Transverse colon (tissue), 4 donors: ENCODE measurements at regions not wholly inside any gene's neighbourhood (a gene's known extent, or its start where the extent isn't known, plus 50 kb on each side); places are given as distances from the start of the nearest gene placed in this dataset.

ENCODE experiments used
- DNase-seq: peaks from one replicate; pipeline ENCODE4 v3.0.0-alpha.2; 2019
- H3K27ac ChIP-seq, 4 donors: fragments of 200-600 bp; sonication (generic); 2 replicates each; pipeline ENCODE4 v1.5.1; 2016 to 2018; ENCODE audit warnings: inconsistent platforms in 4 of 4
- H3K27me3 ChIP-seq: fragments of 200-600 bp; sonication (generic); 2 replicates; pipeline ENCODE4 v1.5.1; 2017; ENCODE audit warnings: inconsistent platforms
- H3K36me3 ChIP-seq, 4 donors: fragments of 200-600 bp; sonication (generic); 2 replicates each; pipeline ENCODE4 v1.5.1; 2017 to 2019; ENCODE audit warnings: inconsistent platforms in 4 of 4
- H3K4me1 ChIP-seq, 4 donors: fragments of 200-600 bp; sonication (generic); 2 replicates each; pipeline ENCODE4 v1.5.1; 2017 to 2020; ENCODE audit warnings: inconsistent platforms in 4 of 4
- H3K4me3 ChIP-seq, 4 donors: fragments of 200-600 bp; sonication (generic); 1 replicate in 1 of 4; 2 replicates in 3 of 4; pipeline versions ENCODE4 v1.5.1 to v1.6.1; 2017 to 2019; ENCODE audit warnings: inconsistent platforms in 4 of 4
- H3K9me3 ChIP-seq, 2 donors: fragments of 200-600 bp; sonication (generic); 2 replicates each; pipeline ENCODE4 v1.5.1; 2017 to 2019; ENCODE audit warnings: inconsistent platforms in 2 of 2
- EP300 ChIP-seq: sonication (generic); formaldehyde crosslinking; IDR thresholded peaks from one replicate; pipeline ENCODE4 v1.6.1; 2017; ENCODE audit warnings: antibody characterized with exemption, low read depth
- POLR2A ChIP-seq: fragments of 450-650 bp; IDR thresholded peaks from one replicate; pipeline ENCODE4 v1.6.1; 2016; ENCODE audit warnings: antibody characterized with exemption, mild to moderate bottlenecking, moderate library complexity
- POLR2AphosphoS5 ChIP-seq, 3 donors: sonication (generic); formaldehyde crosslinking; IDR thresholded peaks; one replicate each; pipeline ENCODE4 v1.6.1; 2016; ENCODE audit warnings: antibody characterized with exemption in 3 of 3
- WGBS, 2 donors: methylation state at CpG; one replicate each; pipeline ENCODE4 v1.1.5; 2018; ENCODE audit warnings: low coverage in 1 of 2; 5-methylcytosine and 5-hydroxymethylcytosine counted together
- in situ Hi-C, 4 donors: fragments of 200-750 bp; cut with MboI; loops; one replicate each; pipeline versions ENCODE4 v1.15.0 to v1.15.1; 2017; ENCODE audit warnings: low sequenced_read_pairs in 3 of 4, low pct_ligation_motif_present in 1 of 4, low pct_unique_long_range_greater_than_20kb in 1 of 4
- intact Hi-C: fragments of 100-400 bp; cut with DNase I; formaldehyde crosslinking; loops from one replicate; pipeline ENCODE4 v1.15.1; 2023; ENCODE audit warnings: low total_unique reads
- TF ChIP-seq, protein P1 (sequence below), 5 experiments: fragments of 200-600 bp in 3 of 5; fragments of 450-650 bp in 2 of 5; sonication (generic) in 3 of 5; IDR thresholded peaks; 1 replicate in 2 of 5; 2 replicates in 3 of 5; pipeline ENCODE4 v1.5.1; 2016 to 2017; ENCODE audit warnings: antibody characterized with exemption in 5 of 5, inconsistent platforms in 3 of 5, mild to moderate bottlenecking in 2 of 5, moderate library complexity in 1 of 5

DNA sequence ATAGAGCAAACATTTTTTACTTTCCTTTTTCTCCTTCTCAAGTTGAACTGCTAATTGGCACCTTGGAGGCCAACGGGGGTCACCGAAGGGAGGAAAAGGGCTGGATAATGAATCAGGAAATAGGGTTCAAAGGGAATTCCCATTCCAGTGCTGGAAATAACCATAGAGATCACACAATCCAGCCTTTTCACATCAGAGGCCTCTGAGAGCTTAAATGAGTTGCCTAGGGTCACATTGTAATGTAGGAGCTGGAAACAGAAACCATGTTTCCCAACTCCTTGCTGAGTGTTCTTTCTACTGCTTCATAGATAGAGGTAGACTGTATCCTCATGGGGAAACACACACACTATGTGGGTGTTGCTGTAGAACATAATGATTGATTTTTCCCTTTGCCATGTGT is 60.6 kb upstream of the DDHD1 start:
- TF ChIP-seq EP300, result no peak
- TF ChIP-seq, protein P1, sequence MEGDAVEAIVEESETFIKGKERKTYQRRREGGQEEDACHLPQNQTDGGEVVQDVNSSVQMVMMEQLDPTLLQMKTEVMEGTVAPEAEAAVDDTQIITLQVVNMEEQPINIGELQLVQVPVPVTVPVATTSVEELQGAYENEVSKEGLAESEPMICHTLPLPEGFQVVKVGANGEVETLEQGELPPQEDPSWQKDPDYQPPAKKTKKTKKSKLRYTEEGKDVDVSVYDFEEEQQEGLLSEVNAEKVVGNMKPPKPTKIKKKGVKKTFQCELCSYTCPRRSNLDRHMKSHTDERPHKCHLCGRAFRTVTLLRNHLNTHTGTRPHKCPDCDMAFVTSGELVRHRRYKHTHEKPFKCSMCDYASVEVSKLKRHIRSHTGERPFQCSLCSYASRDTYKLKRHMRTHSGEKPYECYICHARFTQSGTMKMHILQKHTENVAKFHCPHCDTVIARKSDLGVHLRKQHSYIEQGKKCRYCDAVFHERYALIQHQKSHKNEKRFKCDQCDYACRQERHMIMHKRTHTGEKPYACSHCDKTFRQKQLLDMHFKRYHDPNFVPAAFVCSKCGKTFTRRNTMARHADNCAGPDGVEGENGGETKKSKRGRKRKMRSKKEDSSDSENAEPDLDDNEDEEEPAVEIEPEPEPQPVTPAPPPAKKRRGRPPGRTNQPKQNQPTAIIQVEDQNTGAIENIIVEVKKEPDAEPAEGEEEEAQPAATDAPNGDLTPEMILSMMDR (IDR thresholded peaks at IDR 0.05), result no peak
- TF ChIP-seq POLR2A, result no peak
- no peak for TF ChIP-seq POLR2AphosphoS5 (IDR thresholded peaks at IDR 0.05)
- intact Hi-C loops, result no loop called here
- in situ Hi-C loops, result no loop called here
- no peak for DNase-seq
- Histone ChIP-seq H3K4me3 (no peak overlapping the region), H3K9me3 (no peaks in the 10 kb centered on the region), H3K27me3 (no peaks in the 10 kb centered on the region), H3K36me3 (no peaks in the 10 kb centered on the region), H3K4me1 (peaks cover 0 to 12% (median 8%) of the 10 kb centered on the region in 4 donors), H3K27ac (no peak overlapping the region)
- 67 to 85% methylated on average over 2 of the region's 2 CpGs for WGBS, 2 donors

DNA sequence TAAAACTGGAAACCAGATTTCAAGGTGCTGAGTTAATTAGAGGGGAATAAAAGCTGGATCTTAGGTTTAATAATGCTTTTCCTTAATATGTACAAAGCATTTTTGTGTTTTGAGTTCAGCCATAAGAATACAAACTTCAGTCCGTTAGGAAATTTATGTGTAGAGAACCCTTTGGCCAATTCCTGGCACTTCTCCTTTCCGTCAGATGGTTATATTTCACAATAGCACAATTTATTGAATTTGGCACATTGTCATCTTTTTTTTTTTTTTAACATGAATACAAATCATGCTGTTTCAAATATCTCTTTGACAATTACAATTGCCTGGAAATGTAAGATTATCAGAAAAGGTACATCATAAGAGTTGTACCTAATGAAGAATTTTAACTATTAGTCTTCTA is 56.2 kb upstream of the DDHD1 start:
- DNase-seq, result no peak
- in situ Hi-C loops, result no loop called here
- no peak overlapping the region for H3K27ac ChIP-seq

More for the DNA sequence above, 56.2 kb upstream of the DDHD1 start:
- H3K4me3 ChIP-seq, result no peak overlapping the region
- H3K9me3 ChIP-seq, result no peaks in the 10 kb centered on the region
- H3K27me3 ChIP-seq, result no peaks in the 10 kb centered on the region
- peaks cover 0 to 2% (median 0%) of the 10 kb centered on the region in 4 donors for H3K4me1 ChIP-seq
- intact Hi-C loops, result no loop called here
- TF ChIP-seq EP300, result no peak
- TF ChIP-seq POLR2AphosphoS5 (IDR thresholded peaks at IDR 0.05), result no peak
- TF ChIP-seq, protein P1 (IDR thresholded peaks at IDR 0.05), result no peak
- TF ChIP-seq POLR2A, result no peak
- 19 to 26% methylated on average over 2 of the region's 2 CpGs for WGBS, 2 donors
- H3K36me3 ChIP-seq, result no peaks in the 10 kb centered on the region
